Smooth muscle cell of the brain vasculature (primary cell): ENCODE measurements at regions not wholly inside any gene's neighbourhood (a gene's known extent, or its start where the extent isn't known, plus 50 kb on each side); places are given as distances from the start of the nearest gene placed in this dataset.

Source experiments
- DNase-seq: peaks from one replicate; pipeline ENCODE4 v3.0.0-alpha.2; 2012; ENCODE audit warnings: low read depth, low spot score

GRCh38 chrX:110858565-110858964, 62.9 kb upstream of the CHRDL1 start:
- no peak for DNase-seq

GRCh38 chrX:110853610-110854009, 58.0 kb upstream of the CHRDL1 start:
- no peak for DNase-seq

GRCh38 chrX:110852180-110852579, 56.6 kb upstream of the CHRDL1 start:
- no peak for DNase-seq

- DNase-seq: no peak
Measured at GRCh38 chrX:110851780-110852179, 56.2 kb upstream of the CHRDL1 start.

- DNase-seq: peak; percentile 35
Measured at GRCh38 chrX:110847334-110847733, 51.7 kb upstream of the CHRDL1 start.

GRCh38 chrX:110846071-110846470, 50.5 kb upstream of the CHRDL1 start:
- no peak for DNase-seq
